CD4-positive, alpha-beta T cell treated with Interleukin-10 for 1 hour (primary cell): ENCODE measurements at regions not wholly inside any gene's neighbourhood (a gene's known extent, or its start where the extent isn't known, plus 50 kb on each side); places are given as distances from the start of the nearest gene placed in this dataset.
"Not testable (repeated sequence)": the region's sequence is repeated elsewhere in the genome, so short reads cannot be mapped to it uniquely, and the experiment has no call there.

Source experiments
- DNase-seq: peaks from one replicate; pipeline ENCODE4 v3.0.0-alpha.2; 2020

GRCh38 chr13:42400188-42400833, 128.4 kb downstream of the AKAP11 start:
- no peak for DNase-seq

- DNase-seq, result no peak
These were observed 129.4 kb downstream of the AKAP11 start for GRCh38 chr13:42401376-42401775.

- peak; percentile 60 for DNase-seq
These were observed 133.9 kb downstream of the AKAP11 start for GRCh38 chr13:42405665-42406390.

- DNase-seq, result no peak
These were observed 137.1 kb downstream of the AKAP11 start for GRCh38 chr13:42409075-42409474.

GRCh38 chr13:42409551-42409950, 137.6 kb downstream of the AKAP11 start:
- DNase-seq, result no peak

GRCh38 chr13:42412812-42413483, 141.0 kb downstream of the AKAP11 start:
- DNase-seq, result no peak

- DNase-seq, result no peak
These were observed 141.5 kb downstream of the AKAP11 start for GRCh38 chr13:42413484-42413815.

GRCh38 chr13:42417626-42418025, 145.7 kb downstream of the AKAP11 start:
- DNase-seq, result no peak

- no peak for DNase-seq
These were observed 146.2 kb downstream of the AKAP11 start for GRCh38 chr13:42418184-42418583.

GRCh38 chr13:42420304-42420703, 148.4 kb downstream of the AKAP11 start:
- no peak for DNase-seq

GRCh38 chr13:42422681-42423080, 150.7 kb downstream of the AKAP11 start:
- no peak for DNase-seq

- DNase-seq, result no peak
These were observed 149.8 kb upstream of the TNFSF11 start for GRCh38 chr13:42424182-42424581.

GRCh38 chr13:42445354-42445753, 128.6 kb upstream of the TNFSF11 start:
- no peak for DNase-seq

- not testable (repeated sequence) for DNase-seq
These were observed 127.4 kb upstream of the TNFSF11 start for GRCh38 chr13:42446597-42446996.

GRCh38 chr13:42453091-42453645, 120.8 kb upstream of the TNFSF11 start:
- no peak for DNase-seq

GRCh38 chr13:42454749-42455148, 119.2 kb upstream of the TNFSF11 start:
- DNase-seq, result no peak

- no peak for DNase-seq
These were observed 115.8 kb upstream of the TNFSF11 start for GRCh38 chr13:42458193-42458592.

- peak; percentile 8 for DNase-seq
These were observed 107.8 kb upstream of the TNFSF11 start for GRCh38 chr13:42466123-42466522.

GRCh38 chr13:42466609-42467008, 107.3 kb upstream of the TNFSF11 start:
- DNase-seq, result no peak

GRCh38 chr13:42474954-42475353, 99.0 kb upstream of the TNFSF11 start:
- no peak for DNase-seq

- DNase-seq, result no peak
These were observed 96.3 kb upstream of the TNFSF11 start for GRCh38 chr13:42477596-42478190.

- peak; percentile 31 for DNase-seq
These were observed 95.3 kb upstream of the TNFSF11 start for GRCh38 chr13:42478531-42479156.

- no peak for DNase-seq
These were observed 89.6 kb upstream of the TNFSF11 start for GRCh38 chr13:42484386-42484785.
